ENCODE measurements at regions not wholly inside any gene's neighbourhood (a gene's known extent, or its start where the extent isn't known, plus 50 kb on each side); places are given as distances from the start of the nearest gene placed in this dataset.

DNA sequence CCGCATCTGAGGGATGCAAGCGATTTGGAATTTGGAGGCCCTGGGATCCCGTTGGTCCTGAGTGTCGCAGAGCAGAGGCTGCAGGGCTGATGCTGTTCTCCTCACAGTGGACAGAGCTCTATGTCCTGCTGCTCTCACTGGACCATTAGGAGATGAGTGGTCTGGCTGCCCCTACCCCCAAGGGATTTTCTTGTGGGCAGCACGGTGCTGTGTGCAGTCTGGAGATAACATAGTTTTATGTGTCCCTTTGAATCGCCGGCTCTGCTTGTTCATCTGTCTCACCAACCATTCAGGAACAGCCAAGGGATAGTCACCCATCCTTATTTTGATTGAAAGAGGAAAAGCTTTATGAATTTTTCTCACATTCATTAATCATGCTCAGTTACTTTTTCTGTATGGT, 49.9 kb downstream of the CHRM3 start:
- ChIA-PET CTCF (ENCODE audit: low intra/inter-chr PET ratio) (no interaction called here), POLR2A (no interaction called here)
- H3K79me2 ChIP-seq (ENCODE audit: control insufficient read depth, insufficient read depth, low read length) = no peaks in the 10 kb centered on the region
- no peaks in the 10 kb centered on the region for H3K27me3 ChIP-seq (ENCODE audit: control insufficient read depth in 2 of 2, insufficient read depth in 2 of 2, low read length in 2 of 2)
- no peaks in the 10 kb centered on the region for H3K4me1 ChIP-seq (replicated peaks in 1 of 2; ENCODE audit: control insufficient read depth in 2 of 2, insufficient read depth in 2 of 2, low read length in 2 of 2)
- no peak for ATAC-seq
- no peaks in the 10 kb centered on the region for H3K36me3 ChIP-seq (ENCODE audit: control insufficient read depth, insufficient read depth, low read length)
- H3K4me2 ChIP-seq (ENCODE audit: insufficient read depth, low read length) = no peak overlapping the region
- 0 out of 2 replicates have a peak, but pooled peaks cover 3% of the 10 kb centered on the region for H3K9me3 ChIP-seq (replicated peaks; ENCODE audit: control insufficient read depth, insufficient read depth, low read depth, low read length)
- FAIRE-seq = no peak
- no peak overlapping the region for H2AFZ ChIP-seq (ENCODE audit: low read depth, low read length)
- in situ Hi-C loops (cut with MboI) = no loop called here
- DNase-seq (ENCODE audit: extremely low read depth in 1 of 4, low spot score in 3 of 4) = no peak
- H3K9ac ChIP-seq (ENCODE audit: insufficient read depth in 1 of 2, low read depth in 2 of 2, low read length in 2 of 2) = no peak overlapping the region
- TF ChIP-seq, protein P1, sequence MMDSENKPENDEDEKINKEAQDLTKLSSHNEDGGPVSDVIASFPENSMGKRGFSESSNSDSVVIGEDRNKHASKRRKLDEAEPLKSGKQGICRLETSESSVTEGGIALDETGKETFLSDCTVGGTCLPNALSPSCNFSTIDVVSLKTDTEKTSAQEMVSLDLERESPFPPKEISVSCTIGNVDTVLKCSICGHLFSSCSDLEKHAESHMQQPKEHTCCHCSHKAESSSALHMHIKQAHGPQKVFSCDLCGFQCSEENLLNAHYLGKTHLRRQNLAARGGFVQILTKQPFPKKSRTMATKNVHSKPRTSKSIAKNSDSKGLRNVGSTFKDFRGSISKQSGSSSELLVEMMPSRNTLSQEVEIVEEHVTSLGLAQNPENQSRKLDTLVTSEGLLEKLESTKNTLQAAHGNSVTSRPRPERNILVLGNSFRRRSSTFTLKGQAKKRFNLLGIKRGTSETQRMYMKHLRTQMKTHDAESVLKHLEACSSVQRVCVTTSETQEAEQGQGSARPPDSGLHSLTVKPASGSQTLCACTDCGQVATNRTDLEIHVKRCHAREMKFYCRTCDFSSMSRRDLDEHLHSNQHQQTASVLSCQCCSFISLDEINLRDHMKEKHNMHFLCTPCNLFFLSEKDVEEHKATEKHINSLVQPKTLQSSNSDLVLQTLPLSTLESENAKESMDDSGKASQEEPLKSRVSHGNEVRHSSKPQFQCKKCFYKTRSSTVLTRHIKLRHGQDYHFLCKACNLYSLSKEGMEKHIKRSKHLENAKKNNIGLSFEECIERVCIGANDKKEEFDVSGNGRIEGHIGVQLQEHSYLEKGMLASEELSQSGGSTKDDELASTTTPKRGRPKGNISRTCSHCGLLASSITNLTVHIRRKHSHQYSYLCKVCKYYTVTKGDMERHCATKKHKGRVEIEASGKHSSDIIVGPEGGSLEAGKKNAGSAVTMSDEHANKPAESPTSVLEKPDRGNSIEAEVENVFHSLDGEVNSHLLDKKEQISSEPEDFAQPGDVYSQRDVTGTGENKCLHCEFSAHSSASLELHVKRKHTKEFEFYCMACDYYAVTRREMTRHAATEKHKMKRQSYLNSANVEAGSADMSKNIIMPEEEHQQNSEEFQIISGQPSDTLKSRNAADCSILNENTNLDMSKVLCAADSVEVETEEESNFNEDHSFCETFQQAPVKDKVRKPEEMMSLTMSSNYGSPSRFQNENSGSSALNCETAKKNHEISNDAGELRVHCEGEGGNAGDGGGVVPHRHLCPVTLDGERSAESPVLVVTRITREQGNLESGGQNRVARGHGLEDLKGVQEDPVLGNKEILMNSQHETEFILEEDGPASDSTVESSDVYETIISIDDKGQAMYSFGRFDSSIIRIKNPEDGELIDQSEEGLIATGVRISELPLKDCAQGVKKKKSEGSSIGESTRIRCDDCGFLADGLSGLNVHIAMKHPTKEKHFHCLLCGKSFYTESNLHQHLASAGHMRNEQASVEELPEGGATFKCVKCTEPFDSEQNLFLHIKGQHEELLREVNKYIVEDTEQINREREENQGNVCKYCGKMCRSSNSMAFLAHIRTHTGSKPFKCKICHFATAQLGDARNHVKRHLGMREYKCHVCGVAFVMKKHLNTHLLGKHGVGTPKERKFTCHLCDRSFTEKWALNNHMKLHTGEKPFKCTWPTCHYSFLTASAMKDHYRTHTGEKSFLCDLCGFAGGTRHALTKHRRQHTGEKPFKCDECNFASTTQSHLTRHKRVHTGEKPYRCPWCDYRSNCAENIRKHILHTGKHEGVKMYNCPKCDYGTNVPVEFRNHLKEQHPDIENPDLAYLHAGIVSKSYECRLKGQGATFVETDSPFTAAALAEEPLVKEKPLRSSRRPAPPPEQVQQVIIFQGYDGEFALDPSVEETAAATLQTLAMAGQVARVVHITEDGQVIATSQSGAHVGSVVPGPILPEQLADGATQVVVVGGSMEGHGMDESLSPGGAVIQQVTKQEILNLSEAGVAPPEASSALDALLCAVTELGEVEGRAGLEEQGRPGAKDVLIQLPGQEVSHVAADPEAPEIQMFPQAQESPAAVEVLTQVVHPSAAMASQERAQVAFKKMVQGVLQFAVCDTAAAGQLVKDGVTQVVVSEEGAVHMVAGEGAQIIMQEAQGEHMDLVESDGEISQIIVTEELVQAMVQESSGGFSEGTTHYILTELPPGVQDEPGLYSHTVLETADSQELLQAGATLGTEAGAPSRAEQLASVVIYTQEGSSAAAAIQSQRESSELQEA (IDR thresholded peaks at IDR 0.05; ENCODE audit: low read depth) = no peak
- TF ChIP-seq ZNF140 (CRISPR knock-in tag; IDR thresholded peaks at IDR 0.05) = no peak
- TF ChIP-seq U2AF1 (optimal IDR thresholded peaks at IDR 0.05; ENCODE audit: low read depth, low read length) = no peak
- no peak for TF ChIP-seq ZSCAN29 (IDR thresholded peaks at IDR 0.05)
- BruUV-seq (replicated peaks) = no TSS peak
- H4K20me1 ChIP-seq (replicated peaks; ENCODE audit: control insufficient read depth, insufficient read depth, low read length) = no peaks in the 10 kb centered on the region
- WGBS (ENCODE audit: insufficient coverage, low coverage, missing lambda C conversion rate) = 3% methylated on average over 7 of the region's 7 CpGs
- H3K4me3 ChIP-seq = no peak overlapping the region
- intact Hi-C loops (cut with micrococcal nuclease) = no loop called here
- H3K9me1 ChIP-seq (ENCODE audit: control insufficient read depth, insufficient read depth, low read length) = no peaks in the 10 kb centered on the region
- H3K27ac ChIP-seq (ENCODE audit: extremely low read depth, low read depth, low read length) = no peak overlapping the region

Data from K562 (cell line).